Smooth muscle cell (in vitro differentiated cells): ENCODE measurements at regions not wholly inside any gene's neighbourhood (a gene's known extent, or its start where the extent isn't known, plus 50 kb on each side); places are given as distances from the start of the nearest gene placed in this dataset.

Source experiments
- DNase-seq: peaks from one replicate; lab custom pipeline; 2025; ENCODE audit not compliant: unreplicated experiment; lab: John Stamatoyannopoulos, UW
- H2AFZ ChIP-seq: fragments of 200-600 bp; sonication (generic); 2 replicates; pipeline ENCODE4 v1.6.0; 2016; ENCODE audit warnings: antibody characterized with exemption, low read depth, mild to moderate bottlenecking
- H3F3A ChIP-seq: fragments of 200-600 bp; sonication (generic); 2 replicates; pipeline ENCODE4 v1.6.0; 2017; ENCODE audit warnings: antibody characterized with exemption, low read depth
- H3K27ac ChIP-seq: fragments of 200-600 bp; sonication (generic); 2 replicates; pipeline ENCODE4 v1.5.1; 2016; ENCODE audit warnings: low read depth, mild to moderate bottlenecking
- H3K27me3 ChIP-seq: fragments of 200-600 bp; sonication (generic); 2 replicates; pipeline ENCODE4 v1.6.1; 2016; ENCODE audit warnings: low read depth, mild to moderate bottlenecking
- H3K36me3 ChIP-seq: fragments of 200-600 bp; sonication (generic); 2 replicates; pipeline ENCODE4 v1.5.1; 2016; ENCODE audit warnings: low read depth
- H3K4me1 ChIP-seq: fragments of 200-600 bp; sonication (generic); 2 replicates; pipeline ENCODE4 v1.5.1; 2016; ENCODE audit warnings: low read depth
- H3K4me2 ChIP-seq: fragments of 200-600 bp; sonication (generic); 2 replicates; pipeline ENCODE4 v1.6.0; 2016; ENCODE audit warnings: mild to moderate bottlenecking
- H3K4me3 ChIP-seq: fragments of 200-600 bp; sonication (generic); 2 replicates; pipeline ENCODE4 v1.5.1; 2016; ENCODE audit warnings: mild to moderate bottlenecking
- H3K79me2 ChIP-seq: fragments of 200-600 bp; sonication (generic); 2 replicates; pipeline ENCODE4 v1.6.0; 2016; ENCODE audit warnings: low read depth, mild to moderate bottlenecking
- H3K9ac ChIP-seq: fragments of 200-600 bp; sonication (generic); 2 replicates; pipeline ENCODE4 v1.6.0; 2016; ENCODE audit warnings: low read depth
- H3K9me3 ChIP-seq: fragments of 200-600 bp; sonication (generic); replicated peaks from 2 replicates; pipeline ENCODE4 v1.5.1; 2016; ENCODE audit warnings: low read depth
- H4K20me1 ChIP-seq: fragments of 200-600 bp; sonication (generic); 2 replicates; pipeline ENCODE4 v1.6.0; 2016; ENCODE audit warnings: low read depth
- WGBS: methylation state at CpG from one replicate; pipeline ENCODE4 v1.1.7; 2016; ENCODE audit warnings: low lambda C conversion rate; 5-methylcytosine and 5-hydroxymethylcytosine counted together
- TF ChIP-seq, protein P1 (sequence below): fragments of 200-600 bp; sonication (generic); IDR thresholded peaks from 2 replicates; pipeline ENCODE4 v1.5.1; 2017; ENCODE audit warnings: borderline replicate concordance, mild to moderate bottlenecking, antibody characterized with exemption; ENCODE audit not compliant: insufficient read depth, poor library complexity, severe bottlenecking

DNA sequence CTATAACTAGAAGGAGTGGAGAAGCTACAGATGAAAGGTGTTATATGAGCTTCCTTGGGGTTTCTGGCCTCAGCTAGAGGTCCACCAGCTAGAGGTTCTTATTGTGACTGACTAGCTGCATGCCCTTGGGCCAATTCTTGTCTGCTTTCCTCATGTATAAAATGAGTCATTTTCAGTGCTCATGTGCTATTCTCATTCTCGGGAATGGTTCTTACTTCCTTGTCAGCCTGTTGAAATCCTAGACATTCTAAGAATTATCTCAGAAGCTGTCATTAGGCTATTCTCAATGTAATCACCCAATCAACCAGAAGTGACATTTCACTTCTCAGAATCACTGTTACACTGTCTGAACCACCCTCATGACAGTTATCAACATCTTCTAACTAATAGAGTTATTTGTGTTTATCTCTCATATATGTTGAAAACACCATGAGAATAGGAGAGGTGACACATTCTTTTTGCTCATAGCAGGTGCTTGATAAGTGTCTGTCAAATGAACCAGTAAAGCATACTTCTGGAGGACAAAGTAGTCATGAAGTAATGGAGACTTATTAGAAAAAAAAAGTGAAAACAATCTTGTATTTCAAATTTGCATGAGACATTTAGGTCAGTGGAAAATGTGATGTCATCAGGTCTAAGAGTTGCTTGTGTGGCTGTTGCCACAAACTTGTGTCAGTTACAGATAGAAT, 122.8 kb upstream of the IVNS1ABP start:
- Histone ChIP-seq H3F3A (no peaks in the 10 kb centered on the region), H4K20me1 (no peaks in the 10 kb centered on the region), H3K27ac (peak overlapping the region; percentile 87), H3K9me3 (no peaks in the 10 kb centered on the region), H3K36me3 (no peaks in the 10 kb centered on the region), H3K79me2 (no peaks in the 10 kb centered on the region), H3K4me3 (no peak overlapping the region), H2AFZ (no peak overlapping the region), H3K27me3 (no peaks in the 10 kb centered on the region), H3K4me2 (peak overlapping the region; percentile 9), H3K9ac (peak overlapping the region; percentile 67), H3K4me1 (no peaks in the 10 kb centered on the region)
- no peak for DNase-seq
- 50% methylated on average over 1 of the region's 1 CpG for WGBS
- TF ChIP-seq, protein P1, sequence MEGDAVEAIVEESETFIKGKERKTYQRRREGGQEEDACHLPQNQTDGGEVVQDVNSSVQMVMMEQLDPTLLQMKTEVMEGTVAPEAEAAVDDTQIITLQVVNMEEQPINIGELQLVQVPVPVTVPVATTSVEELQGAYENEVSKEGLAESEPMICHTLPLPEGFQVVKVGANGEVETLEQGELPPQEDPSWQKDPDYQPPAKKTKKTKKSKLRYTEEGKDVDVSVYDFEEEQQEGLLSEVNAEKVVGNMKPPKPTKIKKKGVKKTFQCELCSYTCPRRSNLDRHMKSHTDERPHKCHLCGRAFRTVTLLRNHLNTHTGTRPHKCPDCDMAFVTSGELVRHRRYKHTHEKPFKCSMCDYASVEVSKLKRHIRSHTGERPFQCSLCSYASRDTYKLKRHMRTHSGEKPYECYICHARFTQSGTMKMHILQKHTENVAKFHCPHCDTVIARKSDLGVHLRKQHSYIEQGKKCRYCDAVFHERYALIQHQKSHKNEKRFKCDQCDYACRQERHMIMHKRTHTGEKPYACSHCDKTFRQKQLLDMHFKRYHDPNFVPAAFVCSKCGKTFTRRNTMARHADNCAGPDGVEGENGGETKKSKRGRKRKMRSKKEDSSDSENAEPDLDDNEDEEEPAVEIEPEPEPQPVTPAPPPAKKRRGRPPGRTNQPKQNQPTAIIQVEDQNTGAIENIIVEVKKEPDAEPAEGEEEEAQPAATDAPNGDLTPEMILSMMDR = no peak

DNA sequence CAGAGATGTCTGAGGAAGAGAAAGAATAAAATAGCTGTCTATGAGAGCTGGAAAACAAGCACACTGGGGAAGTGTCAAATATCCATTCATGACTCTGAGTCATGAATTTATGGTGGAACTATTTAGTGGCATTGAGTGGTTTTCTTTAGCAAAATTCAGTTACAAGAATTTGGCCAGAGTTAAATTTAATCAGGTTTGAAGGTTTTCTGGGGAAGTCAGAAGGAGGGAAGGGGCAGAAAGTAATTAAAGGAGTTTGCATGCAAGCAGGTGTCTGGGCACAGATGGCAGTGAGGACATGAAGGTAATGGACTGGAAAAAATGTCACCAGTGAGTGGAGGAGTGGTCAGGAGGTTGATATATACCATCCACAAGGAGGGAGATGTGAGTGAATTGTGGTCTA, 121.9 kb upstream of the IVNS1ABP start:
- Histone ChIP-seq H2AFZ (no peak overlapping the region), H3K9ac (peak overlapping the region; percentile 21), H3K79me2 (no peaks in the 10 kb centered on the region), H3K4me1 (no peaks in the 10 kb centered on the region), H4K20me1 (no peaks in the 10 kb centered on the region), H3K27ac (peak overlapping the region; percentile 87), H3F3A (no peaks in the 10 kb centered on the region), H3K4me2 (no peak overlapping the region), H3K27me3 (no peaks in the 10 kb centered on the region), H3K4me3 (no peak overlapping the region), H3K36me3 (no peaks in the 10 kb centered on the region), H3K9me3 (no peaks in the 10 kb centered on the region)
- no peak for DNase-seq
- TF ChIP-seq, protein P1 = no peak

DNA sequence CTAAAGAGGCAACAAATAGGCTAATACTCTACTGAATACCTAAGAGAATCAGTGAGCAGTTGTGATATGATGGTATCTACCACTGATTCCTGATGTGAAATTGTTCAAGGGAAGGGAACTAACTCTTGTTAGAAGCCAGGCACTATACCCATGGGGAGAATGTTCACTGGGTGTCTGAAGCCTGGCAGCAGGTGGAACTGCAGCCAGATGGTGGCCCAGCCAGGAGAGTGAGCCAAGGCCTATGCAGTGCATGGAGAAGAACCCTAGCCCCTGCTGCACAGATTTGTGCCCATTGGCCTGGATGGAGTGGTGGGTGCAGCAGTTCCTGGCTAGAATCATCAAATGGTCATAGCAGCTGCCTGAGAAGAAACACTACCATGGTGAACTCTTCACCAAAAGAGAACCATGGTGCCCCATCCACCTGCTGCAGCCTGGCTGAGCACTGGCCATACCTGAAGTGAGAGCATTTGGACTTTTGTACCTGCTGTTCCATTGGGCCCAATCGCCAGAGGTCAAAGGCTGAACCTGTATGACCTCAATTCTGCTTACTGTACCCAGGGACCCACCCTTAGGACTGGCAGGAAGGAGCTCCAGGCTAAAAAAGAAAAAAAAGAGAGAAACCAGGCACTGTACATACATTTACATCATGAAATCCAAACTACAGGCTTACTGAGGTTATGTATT, 118.8 kb upstream of the IVNS1ABP start:
- Histone ChIP-seq H3K27me3 (no peaks in the 10 kb centered on the region), H3K4me1 (no peaks in the 10 kb centered on the region), H3K79me2 (no peaks in the 10 kb centered on the region), H3K9me3 (no peaks in the 10 kb centered on the region), H3K4me2 (no peak overlapping the region), H3K27ac (no peak overlapping the region), H3K36me3 (no peaks in the 10 kb centered on the region), H3K4me3 (no peak overlapping the region), H3F3A (no peaks in the 10 kb centered on the region), H4K20me1 (no peaks in the 10 kb centered on the region), H2AFZ (no peak overlapping the region), H3K9ac (no peak overlapping the region)
- WGBS = 75% methylated on average over 1 of the region's 1 CpG
- DNase-seq = no peak
- TF ChIP-seq, protein P1 = no peak

DNA sequence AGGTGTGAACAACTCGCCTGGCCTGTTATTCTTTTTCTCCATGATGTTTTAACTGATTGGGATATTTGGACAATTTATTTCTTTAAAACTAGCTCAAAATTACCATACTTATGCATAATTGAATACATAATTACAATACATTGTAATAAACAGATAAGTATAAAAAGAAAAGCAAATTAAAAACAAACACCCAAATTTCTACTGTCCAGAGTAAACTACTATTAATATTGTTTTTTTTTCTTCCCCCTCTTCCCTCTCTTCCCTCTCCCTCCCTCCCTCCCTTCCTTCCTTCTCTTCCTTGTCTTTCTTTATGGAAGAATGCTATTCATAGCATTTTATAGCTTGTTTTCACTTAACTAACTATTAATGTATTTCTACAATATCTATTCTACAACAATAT, 117.7 kb upstream of the IVNS1ABP start:
- Histone ChIP-seq H3K4me2 (no peak overlapping the region), H3K9me3 (no peaks in the 10 kb centered on the region)
- WGBS = 91% methylated on average over 1 of the region's 1 CpG

More for the DNA sequence above, 117.7 kb upstream of the IVNS1ABP start:
- Histone ChIP-seq H3F3A (no peaks in the 10 kb centered on the region), H3K79me2 (no peaks in the 10 kb centered on the region), H3K27me3 (no peaks in the 10 kb centered on the region), H2AFZ (no peak overlapping the region), H3K9ac (no peak overlapping the region), H3K27ac (no peak overlapping the region), H3K4me3 (no peak overlapping the region), H4K20me1 (no peaks in the 10 kb centered on the region), H3K36me3 (no peaks in the 10 kb centered on the region), H3K4me1 (no peaks in the 10 kb centered on the region)
- TF ChIP-seq, protein P1 = no peak
- DNase-seq = no peak
